ENCODE measurements at regions not wholly inside any gene's neighbourhood (a gene's known extent, or its start where the extent isn't known, plus 50 kb on each side); places are given as distances from the start of the nearest gene placed in this dataset.
A peak's percentile ranks its signal among the peaks of the same experiment; 100 is the strongest.

DNA sequence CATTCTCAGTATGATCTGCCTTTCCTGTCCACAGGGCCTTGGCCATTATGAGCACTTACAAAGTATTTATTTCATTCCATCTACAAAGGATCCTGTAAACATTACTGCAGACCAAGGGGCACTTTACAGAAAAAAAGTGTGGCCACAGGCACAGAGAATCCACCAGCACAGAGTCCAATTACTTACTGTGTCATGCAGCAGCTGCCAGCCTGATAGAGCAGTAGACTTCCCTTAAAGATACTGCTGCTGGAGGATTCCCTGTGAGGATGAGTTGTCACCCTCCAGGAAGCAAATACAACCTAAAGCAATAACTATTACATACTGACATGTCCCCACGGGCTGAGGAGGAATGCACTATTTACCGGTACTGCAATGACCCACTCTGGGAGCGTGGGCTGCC, 97.1 kb upstream of the COG2 start:
- TF ChIP-seq SATB2 (CRISPR knock-in tag; IDR thresholded peaks at IDR 0.05) (no peak), TP53 (CRISPR knock-in tag; conservative IDR thresholded peaks at IDR 0.05) (no peak), RFX3 (CRISPR knock-in tag; IDR thresholded peaks at IDR 0.05) (no peak), NFIC (IDR thresholded peaks at IDR 0.05; ENCODE audit: low read length) (no peak), ZNF30 (CRISPR knock-in tag; IDR thresholded peaks at IDR 0.05) (no peak), FOXC1 (CRISPR knock-in tag; IDR thresholded peaks at IDR 0.05; ENCODE audit: borderline replicate concordance) (no peak), ZKSCAN8 (CRISPR knock-in tag; IDR thresholded peaks at IDR 0.05; ENCODE audit: borderline replicate concordance) (no peak), AKAP8 (CRISPR knock-in tag; IDR thresholded peaks at IDR 0.05) (no peak), PAWR (CRISPR knock-in tag; IDR thresholded peaks at IDR 0.05; ENCODE audit: borderline replicate concordance) (no peak)
- no TSS peak for BruUV-seq (replicated peaks)
- H3K4me3 ChIP-seq (replicated peaks in 1 of 3; ENCODE audit: insufficient read depth in 1 of 3, low read depth in 2 of 3, low read length in 3 of 3): no peak overlapping the region
- in situ Hi-C loops (cut with HindIII; ENCODE audit: extremely low pct_ligation_motif_present, low pct_unique_long_range_greater_than_20kb) (no loop called here), intact Hi-C loops (cut with micrococcal nuclease; ENCODE audit: unreplicated experiment) (no loop called here)
- H4K20me1 ChIP-seq (ENCODE audit: insufficient read depth, low read length): no peaks in the 10 kb centered on the region
- ChIA-PET POLR2A (no interaction called here), CTCF (ENCODE audit: low intra/inter-chr PET ratio, low total read pairs) (no interaction called here)
- H3K9ac ChIP-seq (ENCODE audit: insufficient read depth, low read depth, low read length): no peak overlapping the region
- no peaks in the 10 kb centered on the region for H3K36me3 ChIP-seq (replicated peaks in 1 of 2; ENCODE audit: control insufficient read depth in 1 of 2, insufficient read depth in 2 of 2, low read length in 2 of 2)
- H3K4me2 ChIP-seq (ENCODE audit: low read depth, low read length): no peak overlapping the region
- no peaks in the 10 kb centered on the region for H3K4me1 ChIP-seq (ENCODE audit: insufficient read depth, low read length)
- H3K27me3 ChIP-seq (ENCODE audit: control insufficient read depth in 1 of 2, insufficient read depth in 2 of 2, low read length in 2 of 2): no peaks in the 10 kb centered on the region
- H2AFZ ChIP-seq (ENCODE audit: low read length): no peak overlapping the region
- DNase-seq (ENCODE audit: low spot score): no peak
- ATAC-seq: no peak
- no peaks in the 10 kb centered on the region for H3K79me2 ChIP-seq (ENCODE audit: insufficient read depth, low read length)
- WGBS (ENCODE audit: low lambda C conversion rate): 33% methylated on average over 3 of the region's 3 CpGs
- H3K27ac ChIP-seq (ENCODE audit: extremely low read length, insufficient read depth, low read length): no peak overlapping the region
- no peak for FAIRE-seq
- H3K9me3 ChIP-seq (ENCODE audit: low read length): no peaks in the 10 kb centered on the region

DNA sequence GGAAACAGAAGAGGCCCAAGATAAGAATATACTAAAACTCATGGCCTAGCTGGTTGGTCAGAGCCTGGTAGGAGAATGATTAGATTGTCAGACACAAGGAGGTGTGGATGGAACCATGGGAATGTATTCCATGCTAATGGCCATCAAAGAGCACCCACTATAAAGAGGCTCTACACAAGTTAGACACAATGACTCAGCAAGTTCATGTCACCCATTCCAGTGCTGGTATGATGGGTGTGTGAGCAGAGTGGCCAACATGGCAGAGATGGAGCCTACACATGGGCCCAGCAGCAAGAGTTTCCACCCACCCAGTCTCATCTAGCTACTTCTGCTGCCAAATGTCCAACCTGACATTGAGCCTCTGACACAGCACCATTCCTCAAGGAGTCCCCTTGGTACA, 97.5 kb upstream of the COG2 start:
- Histone ChIP-seq H3K4me1 (ENCODE audit: insufficient read depth, low read length) (no peaks in the 10 kb centered on the region), H3K4me3 (replicated peaks in 1 of 3; ENCODE audit: insufficient read depth in 1 of 3, low read depth in 2 of 3, low read length in 3 of 3) (no peak overlapping the region), H3K9ac (ENCODE audit: insufficient read depth, low read depth, low read length) (no peak overlapping the region), H3K9me3 (ENCODE audit: low read length) (no peaks in the 10 kb centered on the region), H3K27ac (ENCODE audit: extremely low read length, insufficient read depth, low read length) (no peak overlapping the region), H3K79me2 (ENCODE audit: insufficient read depth, low read length) (no peaks in the 10 kb centered on the region), H4K20me1 (ENCODE audit: insufficient read depth, low read length) (no peaks in the 10 kb centered on the region), H3K27me3 (ENCODE audit: control insufficient read depth in 1 of 2, insufficient read depth in 2 of 2, low read length in 2 of 2) (no peaks in the 10 kb centered on the region), H3K36me3 (replicated peaks in 1 of 2; ENCODE audit: control insufficient read depth in 1 of 2, insufficient read depth in 2 of 2, low read length in 2 of 2) (no peaks in the 10 kb centered on the region), H3K4me2 (ENCODE audit: low read depth, low read length) (no peak overlapping the region), H2AFZ (ENCODE audit: low read length) (no peak overlapping the region)
- POLR2A ChIA-PET: no interaction called here
- no peak for FAIRE-seq
- in situ Hi-C loops (cut with HindIII; ENCODE audit: extremely low pct_ligation_motif_present, low pct_unique_long_range_greater_than_20kb): no loop called here
- CTCF ChIA-PET (ENCODE audit: low intra/inter-chr PET ratio, low total read pairs): no interaction called here
- intact Hi-C loops (cut with micrococcal nuclease; ENCODE audit: unreplicated experiment): no loop called here
- TF ChIP-seq KMT2B (CRISPR knock-in tag; IDR thresholded peaks at IDR 0.05): no peak
- TF ChIP-seq MAFK (conservative IDR thresholded peaks at IDR 0.05 in 1 of 2, IDR thresholded peaks at IDR 0.05 in 1 of 2; ENCODE audit: low read length in 2 of 2): 0 out of 4 replicates have a peak, but pooled peaks of 1 of the 2 experiments have one; percentile 18
- peak; percentile 85 for TF ChIP-seq NFE2L2 (IDR thresholded peaks at IDR 0.05; ENCODE audit: low read length)
- DNase-seq (ENCODE audit: low spot score): no peak
- no TSS peak for BruUV-seq (replicated peaks)
- no peak for ATAC-seq

Data from HepG2 (cell line).